Trophoblast cell (in vitro differentiated cells and primary cell): ENCODE measurements at regions not wholly inside any gene's neighbourhood (a gene's known extent, or its start where the extent isn't known, plus 50 kb on each side); places are given as distances from the start of the nearest gene placed in this dataset.

Source experiments
- DNase-seq, 2 donors: peaks; one replicate each; pipeline ENCODE4 v3.0.0-alpha.2; 2016
- H2AFZ ChIP-seq: 2 replicates; pipeline ENCODE4 v1.6.1; 2013; ENCODE audit warnings: low read length, moderate library complexity, mild to moderate bottlenecking; ENCODE audit not compliant: insufficient read depth, poor library complexity
- H2AK5ac ChIP-seq: 2 replicates; pipeline ENCODE4 v1.6.1; 2013; ENCODE audit warnings: mild to moderate bottlenecking, low read length
- H2BK120ac ChIP-seq: 2 replicates; pipeline ENCODE4 v1.6.1; 2013; ENCODE audit warnings: low read length, mild to moderate bottlenecking, moderate library complexity; ENCODE audit not compliant: insufficient read depth, poor library complexity
- H2BK12ac ChIP-seq: 2 replicates; pipeline ENCODE4 v1.6.1; 2013; ENCODE audit warnings: mild to moderate bottlenecking, low read length, moderate library complexity
- H2BK5ac ChIP-seq: 2 replicates; pipeline ENCODE4 v1.6.1; 2013; ENCODE audit warnings: low read length, low read depth, moderate library complexity, mild to moderate bottlenecking; ENCODE audit not compliant: poor library complexity
- H3K14ac ChIP-seq: 2 replicates; pipeline ENCODE4 v1.6.1; 2013; ENCODE audit warnings: mild to moderate bottlenecking, low read length
- H3K18ac ChIP-seq: 2 replicates; pipeline ENCODE4 v1.6.1; 2013; ENCODE audit warnings: mild to moderate bottlenecking, low read length
- H3K23ac ChIP-seq: 2 replicates; pipeline ENCODE4 v1.6.1; 2013; ENCODE audit warnings: low read length
- H3K27ac ChIP-seq: 2 replicates; pipeline ENCODE4 v1.5.1; 2013; ENCODE audit warnings: low read depth, mild to moderate bottlenecking, inconsistent platforms, low read length, moderate library complexity
- H3K27me3 ChIP-seq: 2 replicates; pipeline ENCODE4 v1.6.1; 2013; ENCODE audit warnings: inconsistent platforms, mild to moderate bottlenecking, low read length, moderate library complexity; ENCODE audit not compliant: insufficient read depth
- H3K36me3 ChIP-seq, 2 experiments: 1 replicate in 1 of 2; 2 replicates in 1 of 2; pipeline ENCODE4 v1.6.1; 2013; ENCODE audit warnings: low read length in 2 of 2, mild to moderate bottlenecking in 2 of 2, moderate library complexity in 1 of 2; ENCODE audit not compliant: insufficient read depth in 2 of 2, control insufficient read depth in 1 of 2
- H3K4ac ChIP-seq: 2 replicates; pipeline ENCODE4 v1.6.1; 2013; ENCODE audit warnings: low read depth, mild to moderate bottlenecking, low read length, moderate library complexity
- H3K4me1 ChIP-seq, 2 experiments: 1 replicate in 1 of 2; 2 replicates in 1 of 2; pipeline ENCODE4 v1.6.1; 2013; ENCODE audit warnings: low read length in 2 of 2, mild to moderate bottlenecking in 2 of 2, moderate library complexity in 1 of 2; ENCODE audit not compliant: insufficient read depth in 2 of 2, control insufficient read depth in 1 of 2
- H3K4me2 ChIP-seq: 2 replicates; pipeline ENCODE4 v1.6.1; 2013; ENCODE audit warnings: inconsistent platforms, mild to moderate bottlenecking, low read length, moderate library complexity
- H3K4me3 ChIP-seq: 2 replicates; pipeline ENCODE4 v1.5.1; 2013; ENCODE audit warnings: mild to moderate bottlenecking, low read depth, low read length, inconsistent platforms
- H3K79me1 ChIP-seq: one replicate; pipeline ENCODE4 v1.6.1; 2013; ENCODE audit warnings: low read length
- H3K79me2 ChIP-seq: 2 replicates; pipeline ENCODE4 v1.6.1; 2013; ENCODE audit warnings: low read length, mild to moderate bottlenecking; ENCODE audit not compliant: control insufficient read depth, insufficient read depth, poor library complexity
- H3K9ac ChIP-seq: 2 replicates; pipeline ENCODE4 v1.6.1; 2013; ENCODE audit warnings: mild to moderate bottlenecking, low read length
- H3K9me3 ChIP-seq: 2 replicates; pipeline ENCODE4 v1.6.1; 2013; ENCODE audit warnings: low read depth, mild to moderate bottlenecking, control low read depth, inconsistent platforms, low read length; ENCODE audit not compliant: insufficient read depth
- H4K12ac ChIP-seq: 2 replicates; pipeline ENCODE4 v1.6.1; 2013; ENCODE audit warnings: low read depth, mild to moderate bottlenecking, low read length, moderate library complexity
- H4K8ac ChIP-seq: 2 replicates; pipeline ENCODE4 v1.6.1; 2013; ENCODE audit warnings: low read depth, mild to moderate bottlenecking, low read length, moderate library complexity
- H4K91ac ChIP-seq: one replicate; pipeline ENCODE4 v1.6.1; 2013; ENCODE audit warnings: low read depth, mild to moderate bottlenecking, low read length, moderate library complexity
- WGBS: extraction: QIAGEN DNeasy Blood & Tissue Kit; methylation state at CpG from one replicate; pipeline ENCODE4 v1.1.7; 2013; ENCODE audit warnings: missing lambda C conversion rate; ENCODE audit not compliant: insufficient read length, insufficient coverage; ENCODE audit errors: extremely low coverage; 5-methylcytosine and 5-hydroxymethylcytosine counted together

- H2BK120ac ChIP-seq: no peak overlapping the region
- H3K9me3 ChIP-seq: no peaks in the 10 kb centered on the region
- H3K79me2 ChIP-seq: no peaks in the 10 kb centered on the region
- no peak overlapping the region for H2BK12ac ChIP-seq
- H3K4me1 ChIP-seq: no peaks in the 10 kb centered on the region
- no peak overlapping the region for H3K4me3 ChIP-seq
- no peak overlapping the region for H3K23ac ChIP-seq
- no peak for DNase-seq
- H2BK5ac ChIP-seq: no peak overlapping the region
- no peak overlapping the region for H3K18ac ChIP-seq
- no peaks in the 10 kb centered on the region for H3K79me1 ChIP-seq
- WGBS: no CpG with 5 or more reads among the region's 4 CpGs
- no peak overlapping the region for H4K91ac ChIP-seq
- H3K9ac ChIP-seq: no peak overlapping the region
- no peak overlapping the region for H2AK5ac ChIP-seq
- H3K27ac ChIP-seq: no peak overlapping the region
- no peak overlapping the region for H2AFZ ChIP-seq
- no peak overlapping the region for H3K4me2 ChIP-seq
- no peak overlapping the region for H3K4ac ChIP-seq
- no peak overlapping the region for H4K8ac ChIP-seq
- H4K12ac ChIP-seq: no peak overlapping the region
- no peak overlapping the region for H3K14ac ChIP-seq
- H3K27me3 ChIP-seq: no peaks in the 10 kb centered on the region
- H3K36me3 ChIP-seq: no peaks in the 10 kb centered on the region
Measured at GRCh38 chr6:154661768-154662167, 71.4 kb upstream of the SCAF8 start.

GRCh38 chr6:154664287-154664686, 68.9 kb upstream of the SCAF8 start:
- no peaks in the 10 kb centered on the region for H3K4me1 ChIP-seq
- no peak overlapping the region for H3K4ac ChIP-seq
- no CpG with 5 or more reads among the region's 3 CpGs for WGBS

GRCh38 chr6:154668156-154668555, 65.1 kb upstream of the SCAF8 start:
- Histone ChIP-seq H3K23ac (no peak overlapping the region), H3K79me1 (no peaks in the 10 kb centered on the region), H4K91ac (no peak overlapping the region), H2AK5ac (no peak overlapping the region), H2BK120ac (no peak overlapping the region), H3K4me1 (no peaks in the 10 kb centered on the region), H3K4ac (no peak overlapping the region), H3K4me2 (no peak overlapping the region), H3K27ac (no peak overlapping the region), H4K8ac (no peak overlapping the region), H3K18ac (no peak overlapping the region), H2BK5ac (no peak overlapping the region), H4K12ac (no peak overlapping the region), H3K36me3 (no peaks in the 10 kb centered on the region), H3K14ac (no peak overlapping the region), H3K9ac (no peak overlapping the region), H3K79me2 (no peaks in the 10 kb centered on the region), H3K27me3 (no peaks in the 10 kb centered on the region), H2BK12ac (no peak overlapping the region), H2AFZ (no peak overlapping the region), H3K4me3 (no peak overlapping the region), H3K9me3 (no peaks in the 10 kb centered on the region)
- no peak for DNase-seq
- WGBS: no CpG with 5 or more reads among the region's 2 CpGs

More at GRCh38 chr6:154664287-154664686, 68.9 kb upstream of the SCAF8 start:
- Histone ChIP-seq H3K4me2 (no peak overlapping the region), H2AK5ac (no peak overlapping the region), H3K79me2 (no peaks in the 10 kb centered on the region), H3K27me3 (no peaks in the 10 kb centered on the region), H2BK5ac (no peak overlapping the region), H3K27ac (no peak overlapping the region), H4K8ac (no peak overlapping the region), H2BK120ac (no peak overlapping the region), H3K79me1 (no peaks in the 10 kb centered on the region), H3K36me3 (no peaks in the 10 kb centered on the region), H3K4me3 (no peak overlapping the region), H3K14ac (no peak overlapping the region), H3K23ac (no peak overlapping the region), H4K12ac (no peak overlapping the region), H2AFZ (no peak overlapping the region), H3K18ac (no peak overlapping the region), H3K9ac (no peak overlapping the region), H4K91ac (no peak overlapping the region), H3K9me3 (no peaks in the 10 kb centered on the region), H2BK12ac (no peak overlapping the region)
- DNase-seq: no peak

DNA sequence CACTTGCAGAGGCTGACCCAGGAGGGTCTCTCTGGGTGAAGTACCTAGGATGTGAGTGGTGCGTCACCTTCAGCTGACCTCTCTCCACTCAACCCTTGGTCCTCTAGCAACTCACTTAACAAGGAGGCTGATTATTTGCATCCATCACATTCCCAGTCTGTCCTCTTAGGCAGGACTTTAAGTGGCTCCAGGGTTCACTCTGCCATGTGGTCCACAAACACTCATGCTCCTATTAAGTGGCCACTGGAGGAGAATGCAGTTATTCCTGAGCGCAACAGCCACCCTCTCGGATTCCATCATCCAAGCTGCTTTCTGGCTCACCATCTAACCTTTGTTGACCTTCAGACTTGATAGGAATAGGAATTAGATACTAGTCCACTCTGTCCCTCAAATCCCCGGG, 61.1 kb upstream of the SCAF8 start:
- no peak overlapping the region for H4K91ac ChIP-seq
- no peak overlapping the region for H3K4ac ChIP-seq
- H4K12ac ChIP-seq: no peak overlapping the region
- H3K4me2 ChIP-seq: no peak overlapping the region
- H2BK12ac ChIP-seq: no peak overlapping the region
- H3K36me3 ChIP-seq: no peaks in the 10 kb centered on the region
- H3K18ac ChIP-seq: no peak overlapping the region
- no peak overlapping the region for H4K8ac ChIP-seq
- no peaks in the 10 kb centered on the region for H3K27me3 ChIP-seq
- H2BK5ac ChIP-seq: no peak overlapping the region
- H3K9me3 ChIP-seq: no peaks in the 10 kb centered on the region
- H3K27ac ChIP-seq: no peak overlapping the region
- no peak overlapping the region for H3K4me3 ChIP-seq
- H3K79me1 ChIP-seq: no peaks in the 10 kb centered on the region
- no peak for DNase-seq
- no peak overlapping the region for H2BK120ac ChIP-seq
- H3K79me2 ChIP-seq: no peaks in the 10 kb centered on the region
- H2AFZ ChIP-seq: no peak overlapping the region
- H3K14ac ChIP-seq: no peak overlapping the region
- no peak overlapping the region for H3K23ac ChIP-seq
- no peaks in the 10 kb centered on the region for H3K4me1 ChIP-seq
- H2AK5ac ChIP-seq: no peak overlapping the region
- H3K9ac ChIP-seq: no peak overlapping the region
- WGBS: no CpG with 5 or more reads among the region's 4 CpGs
